Hepatocyte (in vitro differentiated cells): ENCODE measurements at regions not wholly inside any gene's neighbourhood (a gene's known extent, or its start where the extent isn't known, plus 50 kb on each side); places are given as distances from the start of the nearest gene placed in this dataset.

Experiments
- DNase-seq: peaks from one replicate; pipeline ENCODE4 v3.0.0-alpha.2; 2016; ENCODE audit warnings: low spot score
- H2AFZ ChIP-seq: fragments of 200-600 bp; sonication (generic); 2 replicates; pipeline ENCODE4 v1.6.0; 2016; ENCODE audit warnings: antibody characterized with exemption, mild to moderate bottlenecking
- H3K27ac ChIP-seq: fragments of 200-600 bp; sonication (generic); 2 replicates; pipeline ENCODE4 v1.5.1; 2016; ENCODE audit warnings: mild to moderate bottlenecking
- H3K27me3 ChIP-seq: fragments of 200-600 bp; sonication (generic); 2 replicates; pipeline ENCODE4 v1.6.1; 2016
- H3K36me3 ChIP-seq: fragments of 200-600 bp; sonication (generic); replicated peaks from 2 replicates; pipeline ENCODE4 v1.5.1; 2016; ENCODE audit warnings: low read depth; ENCODE audit not compliant: insufficient read depth
- H3K4me1 ChIP-seq: fragments of 200-600 bp; sonication (generic); 2 replicates; pipeline ENCODE4 v1.5.1; 2016; ENCODE audit warnings: mild to moderate bottlenecking, moderate library complexity; ENCODE audit not compliant: insufficient read depth
- H3K4me2 ChIP-seq: fragments of 200-600 bp; sonication (generic); 2 replicates; pipeline ENCODE4 v1.6.0; 2016
- H3K4me3 ChIP-seq: fragments of 200-600 bp; sonication (generic); 2 replicates; pipeline ENCODE4 v1.5.1; 2016; ENCODE audit warnings: mild to moderate bottlenecking
- H3K79me2 ChIP-seq: fragments of 200-600 bp; sonication (generic); 2 replicates; pipeline ENCODE4 v1.6.0; 2017; ENCODE audit warnings: mild to moderate bottlenecking
- H3K9me2 ChIP-seq: fragments of 200-600 bp; sonication (generic); replicated peaks from 2 replicates; pipeline ENCODE4 v1.6.0; 2017; ENCODE audit warnings: mild to moderate bottlenecking; ENCODE audit not compliant: insufficient read depth
- H3K9me3 ChIP-seq: fragments of 200-600 bp; sonication (generic); 2 replicates; pipeline ENCODE4 v1.5.1; 2016; ENCODE audit warnings: low read depth, mild to moderate bottlenecking
- H4K20me1 ChIP-seq: fragments of 200-600 bp; sonication (generic); 2 replicates; pipeline ENCODE4 v1.6.0; 2016; ENCODE audit warnings: mild to moderate bottlenecking; ENCODE audit not compliant: insufficient read depth, poor library complexity, severe bottlenecking
- CTCF ChIP-seq: fragments of 200-600 bp; sonication (generic); IDR thresholded peaks from 2 replicates; pipeline ENCODE4 v1.5.1; 2016; ENCODE audit warnings: antibody characterized with exemption, mild to moderate bottlenecking; ENCODE audit not compliant: poor library complexity
- EZH2 ChIP-seq: fragments of 200-600 bp; sonication (generic); IDR thresholded peaks from 2 replicates; pipeline ENCODE4 v1.6.1; 2016; ENCODE audit warnings: antibody characterized with exemption, mild to moderate bottlenecking, borderline replicate concordance
- EZH2phosphoT487 ChIP-seq: fragments of 200-600 bp; sonication (generic); IDR thresholded peaks from one replicate; pipeline ENCODE4 v1.6.1; 2018; ENCODE audit warnings: antibody characterized with exemption, mild to moderate bottlenecking, low read depth, moderate library complexity; ENCODE audit not compliant: unreplicated experiment, severe bottlenecking
- WGBS: methylation state at CpG from one replicate; pipeline ENCODE4 v1.1.6; 2016; ENCODE audit warnings: low lambda C conversion rate; ENCODE audit errors: missing lambda C conversion rate; 5-methylcytosine and 5-hydroxymethylcytosine counted together

DNA sequence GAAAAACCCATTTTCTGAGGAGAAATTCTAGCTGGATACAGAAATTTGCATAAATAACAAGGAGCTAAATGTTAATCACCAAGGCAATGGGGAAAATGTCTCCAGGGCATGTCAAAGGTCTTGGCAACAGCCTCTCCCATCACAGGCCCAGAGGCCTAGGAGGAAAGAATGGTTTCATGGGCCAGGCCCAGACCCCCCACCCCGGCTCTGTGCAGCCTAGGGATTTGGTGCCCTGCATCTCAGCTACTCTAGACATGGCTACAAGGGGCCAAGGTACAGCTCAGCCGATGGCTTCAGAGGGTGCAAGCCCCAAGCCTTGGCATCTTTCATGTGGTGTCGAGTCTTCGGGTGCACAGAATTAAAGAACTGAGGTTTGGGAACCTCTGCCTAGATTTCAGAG is 321.2 kb upstream of the ID4 start:
- H2AFZ ChIP-seq: no peak overlapping the region
- WGBS: 94% methylated on average over 4 of the region's 4 CpGs
- no peak overlapping the region for H3K4me3 ChIP-seq
- H3K79me2 ChIP-seq: no peaks in the 10 kb centered on the region
- H3K9me2 ChIP-seq: no peaks in the 10 kb centered on the region
- no peaks in the 10 kb centered on the region for H3K9me3 ChIP-seq
- TF ChIP-seq EZH2phosphoT487: no peak
- no peak overlapping the region for H3K4me2 ChIP-seq
- H3K36me3 ChIP-seq: no peaks in the 10 kb centered on the region
- H3K27me3 ChIP-seq: no peaks in the 10 kb centered on the region
- H3K27ac ChIP-seq: no peak overlapping the region
- H4K20me1 ChIP-seq: no peaks in the 10 kb centered on the region
- no peaks in the 10 kb centered on the region for H3K4me1 ChIP-seq
- no peak for DNase-seq

DNA sequence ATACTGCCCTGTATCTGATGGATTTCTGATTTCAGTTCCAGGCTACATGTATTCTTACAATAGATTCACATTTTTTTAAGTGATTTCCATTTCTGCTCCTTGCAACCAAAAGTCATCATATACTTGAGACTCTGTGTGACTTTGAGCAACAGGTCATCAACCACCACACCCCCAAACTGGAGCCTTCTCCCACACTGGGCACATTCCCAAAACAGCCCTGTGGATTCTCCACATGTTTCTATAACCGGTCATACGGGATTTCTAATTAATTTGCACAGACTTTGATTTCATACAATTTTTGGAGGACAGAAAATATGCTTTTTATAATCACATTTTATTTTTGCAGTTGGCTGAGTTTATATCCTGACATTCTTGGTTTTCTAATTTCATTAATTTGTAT is 317.2 kb upstream of the ID4 start:
- TF ChIP-seq EZH2phosphoT487 (no peak), EZH2 (no peak), CTCF (no peak)
- no peaks in the 10 kb centered on the region for H3K4me1 ChIP-seq
- H3K36me3 ChIP-seq: no peaks in the 10 kb centered on the region
- DNase-seq: no peak
- H3K9me2 ChIP-seq: no peaks in the 10 kb centered on the region
- H3K27ac ChIP-seq: no peak overlapping the region
- no peak overlapping the region for H2AFZ ChIP-seq
- 100% methylated on average over 2 of the region's 2 CpGs for WGBS
- H3K4me3 ChIP-seq: no peak overlapping the region
- no peaks in the 10 kb centered on the region for H3K9me3 ChIP-seq
- no peak overlapping the region for H3K4me2 ChIP-seq
- no peaks in the 10 kb centered on the region for H4K20me1 ChIP-seq
- no peaks in the 10 kb centered on the region for H3K27me3 ChIP-seq
- no peaks in the 10 kb centered on the region for H3K79me2 ChIP-seq

- Histone ChIP-seq H3K9me3 (no peaks in the 10 kb centered on the region), H2AFZ (no peak overlapping the region), H3K27ac (no peak overlapping the region), H3K4me1 (no peaks in the 10 kb centered on the region), H3K4me3 (no peak overlapping the region), H3K27me3 (no peaks in the 10 kb centered on the region), H3K79me2 (no peaks in the 10 kb centered on the region), H3K9me2 (no peaks in the 10 kb centered on the region), H3K36me3 (no peaks in the 10 kb centered on the region), H3K4me2 (no peak overlapping the region), H4K20me1 (no peaks in the 10 kb centered on the region)
- no peak for TF ChIP-seq CTCF
- no peak for TF ChIP-seq EZH2
- DNase-seq: no peak
- WGBS: 85% methylated on average over 2 of the region's 2 CpGs
Measured at GRCh38 chr6:19524366-19525186, 312.6 kb upstream of the ID4 start.

- no peaks in the 10 kb centered on the region for H3K79me2 ChIP-seq
- H3K4me3 ChIP-seq: no peak overlapping the region
- H3K4me2 ChIP-seq: no peak overlapping the region
- H3K27ac ChIP-seq: no peak overlapping the region
- H3K36me3 ChIP-seq: no peaks in the 10 kb centered on the region
- H3K4me1 ChIP-seq: no peaks in the 10 kb centered on the region
- TF ChIP-seq EZH2 (no peak), EZH2phosphoT487 (no peak), CTCF (no peak)
- H4K20me1 ChIP-seq: no peaks in the 10 kb centered on the region
- H3K9me2 ChIP-seq: no peaks in the 10 kb centered on the region
- DNase-seq: no peak
- no peak overlapping the region for H2AFZ ChIP-seq
- WGBS: 92% methylated on average over 3 of the region's 3 CpGs
- H3K9me3 ChIP-seq: no peaks in the 10 kb centered on the region
- H3K27me3 ChIP-seq: no peaks in the 10 kb centered on the region
Measured at GRCh38 chr6:19525673-19526072, 311.5 kb upstream of the ID4 start.
